ENCODE measurements at regions not wholly inside any gene's neighbourhood (a gene's known extent, or its start where the extent isn't known, plus 50 kb on each side); places are given as distances from the start of the nearest gene placed in this dataset.

DNA sequence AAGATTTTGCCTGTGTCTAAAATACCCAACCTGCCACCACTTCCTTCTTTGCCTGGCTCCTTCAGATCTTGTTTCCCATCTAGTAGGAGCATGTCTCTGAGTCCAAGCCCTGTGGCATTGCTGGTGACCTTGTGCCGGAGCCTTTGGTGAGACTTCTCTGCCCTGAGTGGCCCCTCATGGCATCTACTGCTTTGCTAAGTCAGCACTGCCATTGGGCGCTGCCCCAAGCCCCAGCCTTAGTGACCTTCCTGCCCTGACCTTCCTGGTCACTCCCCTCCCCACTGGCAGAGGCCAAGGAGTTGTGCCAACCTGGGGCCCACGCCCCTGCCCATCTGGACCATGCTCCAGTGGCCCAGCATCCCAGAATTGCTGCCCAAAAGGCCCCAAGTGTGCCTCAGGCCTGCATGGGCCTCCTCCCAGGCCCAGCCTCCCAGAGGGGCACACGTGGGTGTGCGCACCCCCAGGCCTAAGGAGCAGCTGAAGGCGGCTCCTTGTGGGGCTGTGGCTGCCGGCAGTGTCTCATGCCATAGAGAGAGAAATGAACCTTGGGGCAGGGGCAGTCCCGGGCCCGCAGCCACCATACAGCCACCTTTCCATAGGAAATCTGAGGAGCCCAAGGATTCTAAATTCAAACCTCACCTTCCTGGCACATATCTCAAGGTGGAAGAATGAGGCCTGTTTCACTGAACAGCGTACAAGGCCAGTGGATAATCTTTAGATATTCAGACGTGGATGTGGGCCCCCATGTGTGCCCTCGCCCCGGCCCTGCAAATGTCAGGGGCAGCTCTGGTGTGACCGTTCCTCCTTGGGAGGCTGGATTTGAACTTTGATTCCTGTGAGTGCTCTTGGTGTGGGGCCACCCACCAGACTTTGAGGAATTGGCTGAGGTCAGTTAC, 100.2 kb upstream of the SLC66A3 start:
- TF ChIP-seq NFRKB (IDR thresholded peaks at IDR 0.05) (no peak), ARNT (IDR thresholded peaks at IDR 0.05) (no peak), ZNF384 (IDR thresholded peaks at IDR 0.05) (no peak), FOXK2 (IDR thresholded peaks at IDR 0.05) (no peak), FOXA1 (IDR thresholded peaks at IDR 0.05) (no peak), FOXM1 (IDR thresholded peaks at IDR 0.05; ENCODE audit: borderline replicate concordance) (no peak), BHLHE40 (IDR thresholded peaks at IDR 0.05; ENCODE audit: borderline replicate concordance) (no peak)
- TF ChIP-seq, protein P1, sequence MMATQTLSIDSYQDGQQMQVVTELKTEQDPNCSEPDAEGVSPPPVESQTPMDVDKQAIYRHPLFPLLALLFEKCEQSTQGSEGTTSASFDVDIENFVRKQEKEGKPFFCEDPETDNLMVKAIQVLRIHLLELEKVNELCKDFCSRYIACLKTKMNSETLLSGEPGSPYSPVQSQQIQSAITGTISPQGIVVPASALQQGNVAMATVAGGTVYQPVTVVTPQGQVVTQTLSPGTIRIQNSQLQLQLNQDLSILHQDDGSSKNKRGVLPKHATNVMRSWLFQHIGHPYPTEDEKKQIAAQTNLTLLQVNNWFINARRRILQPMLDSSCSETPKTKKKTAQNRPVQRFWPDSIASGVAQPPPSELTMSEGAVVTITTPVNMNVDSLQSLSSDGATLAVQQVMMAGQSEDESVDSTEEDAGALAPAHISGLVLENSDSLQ (IDR thresholded peaks at IDR 0.05) = no peak
- CTCF ChIA-PET = interaction anchor here (0.8 kb wide), 1 partner anchor 17 kb away, joined by 3 read pairs; no protein-coding TSS in a partner anchor
- POLR2A ChIA-PET = no interaction called here

DNA sequence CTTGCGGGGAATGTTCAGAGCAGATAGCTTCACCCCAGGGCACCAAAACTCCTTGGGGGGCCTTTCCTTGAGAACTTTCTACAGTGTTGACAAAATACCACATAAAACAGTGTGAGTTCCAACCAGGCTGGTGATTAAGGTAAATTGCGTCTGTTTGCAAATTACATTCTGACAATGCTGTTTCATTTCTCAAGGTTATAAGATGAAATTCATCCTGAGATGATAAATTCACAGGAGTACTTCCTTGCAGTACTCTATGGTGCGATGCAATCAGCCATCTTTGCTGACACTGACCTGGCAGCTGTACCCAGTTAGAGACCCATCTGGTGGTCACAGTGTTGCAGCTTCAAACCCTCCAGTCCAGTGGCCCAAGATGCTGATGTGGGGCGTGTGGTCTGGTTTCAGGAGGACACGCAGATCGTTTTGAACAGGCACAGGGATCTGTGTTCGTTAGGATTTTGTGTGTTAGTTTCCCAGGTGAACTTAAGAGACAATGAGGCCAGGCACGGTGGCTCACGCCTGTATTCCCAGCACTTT, 99.5 kb upstream of the SLC66A3 start:
- DNase-seq (ENCODE audit: extremely low spot score) = no peak
- ChIA-PET POLR2A (no interaction called here), CTCF (no interaction called here)
- no peak for TF ChIP-seq TARDBP (IDR thresholded peaks at IDR 0.05)
- no peak for TF ChIP-seq L3MBTL2 (conservative IDR thresholded peaks at IDR 0.05)
- no peak for TF ChIP-seq ZNF384 (IDR thresholded peaks at IDR 0.05)
- TF ChIP-seq FOXA1 (IDR thresholded peaks at IDR 0.05) = no peak
- no peak for TF ChIP-seq BHLHE40 (IDR thresholded peaks at IDR 0.05; ENCODE audit: borderline replicate concordance)
- TF ChIP-seq ELF4 (IDR thresholded peaks at IDR 0.05) = no peak

More for the DNA sequence above, 100.2 kb upstream of the SLC66A3 start:
- no peak for DNase-seq (ENCODE audit: extremely low spot score)

DNA sequence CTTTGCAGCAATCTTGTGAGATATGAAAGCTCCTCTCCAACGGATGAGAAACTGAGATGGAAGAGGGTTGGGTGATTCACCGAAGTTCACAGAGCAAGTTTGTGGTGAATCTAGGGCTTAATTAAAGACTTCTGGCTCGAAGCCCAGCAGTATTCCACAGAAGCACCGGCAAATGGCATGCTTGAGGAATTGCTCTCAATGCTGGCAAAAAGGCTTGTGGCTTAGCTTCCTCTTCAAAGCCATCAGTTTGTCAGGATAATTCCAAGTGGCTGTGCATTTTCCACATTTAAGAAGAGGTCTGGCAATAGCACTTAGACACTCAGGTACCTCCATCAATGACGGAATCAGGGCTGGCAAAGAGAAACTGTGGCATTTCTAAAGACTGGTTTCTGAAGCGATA, 98.7 kb upstream of the SLC66A3 start:
- no peak for TF ChIP-seq NFRKB (IDR thresholded peaks at IDR 0.05)
- no peak for TF ChIP-seq ELF4 (IDR thresholded peaks at IDR 0.05)
- no peak for TF ChIP-seq CTBP1 (IDR thresholded peaks at IDR 0.05; ENCODE audit: borderline replicate concordance)
- TF ChIP-seq, protein P1 (IDR thresholded peaks at IDR 0.05) = no peak
- TF ChIP-seq LEF1 (IDR thresholded peaks at IDR 0.05; ENCODE audit: borderline replicate concordance) = no peak
- TF ChIP-seq BHLHE40 (IDR thresholded peaks at IDR 0.05; ENCODE audit: borderline replicate concordance) = no peak
- TF ChIP-seq FOXK2 (IDR thresholded peaks at IDR 0.05) = no peak
- no peak for TF ChIP-seq FOXM1 (IDR thresholded peaks at IDR 0.05; ENCODE audit: borderline replicate concordance)
- TF ChIP-seq ARNT (IDR thresholded peaks at IDR 0.05) = no peak
- no peak for TF ChIP-seq L3MBTL2 (conservative IDR thresholded peaks at IDR 0.05)
- no peak for DNase-seq (ENCODE audit: extremely low spot score)
- CTCF ChIA-PET = no interaction called here
- POLR2A ChIA-PET = no interaction called here

DNA sequence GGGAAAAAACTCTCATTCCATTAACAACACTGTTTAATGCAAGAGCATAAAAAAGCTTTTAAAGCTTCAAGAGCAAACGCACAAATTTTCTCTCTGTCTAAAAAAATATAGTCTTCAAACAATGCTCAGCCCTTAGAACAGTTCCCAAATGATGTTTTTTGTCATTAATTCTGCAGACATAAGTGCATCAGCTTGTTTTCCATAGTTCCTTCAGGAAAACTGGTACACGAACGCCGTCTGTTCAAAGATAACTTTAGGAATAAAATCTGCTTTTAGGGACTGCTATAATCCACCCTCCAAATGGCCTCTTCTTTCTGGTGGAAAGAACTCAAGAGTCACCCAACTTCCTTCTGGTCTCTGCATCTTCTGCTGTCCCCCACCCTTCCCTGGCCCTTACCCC, 98.2 kb upstream of the SLC66A3 start:
- ChIA-PET CTCF (no interaction called here), POLR2A (no interaction called here)
- DNase-seq (ENCODE audit: extremely low spot score) = no peak
- TF ChIP-seq CTBP1 (IDR thresholded peaks at IDR 0.05; ENCODE audit: borderline replicate concordance) (no peak), LEF1 (IDR thresholded peaks at IDR 0.05; ENCODE audit: borderline replicate concordance) (no peak), FOXA1 (IDR thresholded peaks at IDR 0.05) (no peak), ELF4 (IDR thresholded peaks at IDR 0.05) (no peak), NFRKB (IDR thresholded peaks at IDR 0.05) (no peak)

DNA sequence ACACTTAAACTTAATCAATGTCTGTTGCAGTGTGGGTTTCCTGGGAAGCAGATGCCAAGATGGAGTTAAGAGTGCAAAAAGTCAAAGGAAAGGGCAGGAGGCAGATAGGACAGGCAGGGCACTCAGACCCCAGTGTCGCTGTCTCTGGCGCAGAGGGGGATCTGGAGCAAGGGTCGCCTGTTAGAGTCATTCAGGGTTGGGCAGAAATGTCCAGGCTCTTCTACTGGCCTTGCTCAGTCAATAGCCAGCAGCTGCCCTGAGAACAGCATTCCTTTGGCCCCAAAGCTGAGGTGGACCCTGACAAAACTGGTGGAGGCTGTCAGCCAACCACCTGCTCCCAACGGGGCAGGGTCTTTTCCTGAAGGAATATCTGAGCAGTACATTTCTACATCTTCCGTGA, 97.1 kb upstream of the SLC66A3 start:
- no peak for DNase-seq (ENCODE audit: extremely low spot score)
- ChIA-PET CTCF (no interaction called here), POLR2A (no interaction called here)
- TF ChIP-seq NFRKB (IDR thresholded peaks at IDR 0.05) (no peak), SUZ12 (IDR thresholded peaks at IDR 0.05) (no peak), BHLHE40 (IDR thresholded peaks at IDR 0.05; ENCODE audit: borderline replicate concordance) (no peak), HDGF (IDR thresholded peaks at IDR 0.05; ENCODE audit: borderline replicate concordance) (no peak), FOXK2 (IDR thresholded peaks at IDR 0.05) (no peak), CTBP1 (IDR thresholded peaks at IDR 0.05; ENCODE audit: borderline replicate concordance) (no peak)

DNA sequence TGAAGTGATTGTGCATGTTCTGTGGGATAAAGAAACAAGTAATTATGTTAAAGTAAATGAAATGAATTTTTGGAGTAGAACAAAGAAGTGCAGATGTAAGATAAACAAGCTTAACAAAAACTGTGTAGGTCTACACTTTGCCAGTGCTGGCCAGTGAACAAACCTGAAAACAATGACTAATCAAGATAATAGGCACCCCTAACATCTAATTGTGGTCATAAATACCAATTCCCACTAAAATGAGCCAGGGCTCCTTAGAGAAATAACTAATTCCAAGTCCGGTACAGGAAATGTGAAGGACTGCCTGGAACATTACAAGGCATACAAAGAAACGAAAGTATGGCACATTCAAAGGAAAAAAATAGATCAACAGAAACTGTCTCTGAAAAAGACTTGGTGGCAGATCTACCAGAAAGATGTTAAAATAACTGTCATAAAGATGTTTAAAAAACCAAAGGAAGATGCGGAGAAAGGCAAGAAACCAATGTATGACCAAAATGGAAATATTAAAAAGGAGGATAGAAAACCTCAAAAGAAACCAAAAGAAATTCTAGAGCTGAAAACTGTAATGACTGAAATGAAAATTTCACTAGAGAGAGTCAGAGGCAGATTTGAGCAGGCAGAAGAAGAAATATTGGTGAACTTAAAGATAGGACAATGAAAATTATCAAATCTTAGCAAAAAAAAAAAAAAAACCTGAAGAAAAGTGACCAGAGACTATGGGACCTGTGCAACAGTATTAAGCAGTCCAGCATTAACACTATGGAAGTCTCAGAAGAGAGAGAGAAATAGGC, 94.7 kb upstream of the SLC66A3 start:
- POLR2A ChIA-PET = no interaction called here
- TF ChIP-seq LEF1 (IDR thresholded peaks at IDR 0.05; ENCODE audit: borderline replicate concordance) (no peak), TARDBP (IDR thresholded peaks at IDR 0.05) (no peak), ARNT (IDR thresholded peaks at IDR 0.05) (no peak), FOXM1 (IDR thresholded peaks at IDR 0.05; ENCODE audit: borderline replicate concordance) (no peak), FOXK2 (IDR thresholded peaks at IDR 0.05) (no peak), BHLHE40 (IDR thresholded peaks at IDR 0.05; ENCODE audit: borderline replicate concordance) (no peak), FOXA1 (IDR thresholded peaks at IDR 0.05) (no peak), CTBP1 (IDR thresholded peaks at IDR 0.05; ENCODE audit: borderline replicate concordance) (no peak), SP1 (IDR thresholded peaks at IDR 0.05) (no peak), ELF4 (IDR thresholded peaks at IDR 0.05) (no peak), NFRKB (IDR thresholded peaks at IDR 0.05) (no peak), L3MBTL2 (conservative IDR thresholded peaks at IDR 0.05) (no peak), ZNF384 (IDR thresholded peaks at IDR 0.05) (no peak), SUZ12 (IDR thresholded peaks at IDR 0.05) (no peak), HDGF (IDR thresholded peaks at IDR 0.05; ENCODE audit: borderline replicate concordance) (no peak)
- TF ChIP-seq, protein P1 (IDR thresholded peaks at IDR 0.05) = no peak
- no peak for DNase-seq (ENCODE audit: extremely low spot score)
- CTCF ChIA-PET = interaction anchor here (0.6 to 0.9 kb wide), 2 partner anchors 13 to 225 kb away, joined by 3 read pairs; no protein-coding TSS in a partner anchor

Data from HEK293T (cell line).